SIG-M5 treated with dmso at 0.1 percent for 504 hours (cell line): ENCODE measurements at regions not wholly inside any gene's neighbourhood (a gene's known extent, or its start where the extent isn't known, plus 50 kb on each side); places are given as distances from the start of the nearest gene placed in this dataset.

Source experiments
- DNase-seq: peaks from one replicate; lab custom pipeline; 2025; ENCODE audit not compliant: unreplicated experiment; lab: John Stamatoyannopoulos, UW

- DNase-seq = no peak
Observed at GRCh38 chr4:24070117-24070516, 180.3 kb upstream of the PPARGC1A start.

- DNase-seq = no peak
Observed at GRCh38 chr4:24067367-24068193, 177.7 kb upstream of the PPARGC1A start.

GRCh38 chr4:24065974-24066373 lies 176.1 kb upstream of the PPARGC1A start:
- no peak for DNase-seq

- DNase-seq = no peak
Observed at GRCh38 chr4:24063731-24064130, 173.9 kb upstream of the PPARGC1A start.

GRCh38 chr4:24060932-24061331 lies 171.1 kb upstream of the PPARGC1A start:
- DNase-seq = no peak

GRCh38 chr4:24059839-24060238 lies 170.0 kb upstream of the PPARGC1A start:
- no peak for DNase-seq

GRCh38 chr4:24057915-24058559 lies 168.2 kb upstream of the PPARGC1A start:
- no peak for DNase-seq

GRCh38 chr4:24056289-24056688 lies 166.4 kb upstream of the PPARGC1A start:
- DNase-seq = no peak

GRCh38 chr4:24055623-24056022 lies 165.8 kb upstream of the PPARGC1A start:
- no peak for DNase-seq

- no peak for DNase-seq
Observed at GRCh38 chr4:24054910-24055309, 165.1 kb upstream of the PPARGC1A start.

GRCh38 chr4:24053934-24054333 lies 164.1 kb upstream of the PPARGC1A start:
- no peak for DNase-seq

- no peak for DNase-seq
Observed at GRCh38 chr4:24044610-24045589, 155.1 kb upstream of the PPARGC1A start.

- no peak for DNase-seq
Observed at GRCh38 chr4:24042094-24042493, 152.2 kb upstream of the PPARGC1A start.

- no peak for DNase-seq
Observed at GRCh38 chr4:24040811-24041210, 151.0 kb upstream of the PPARGC1A start.

- no peak for DNase-seq
Observed at GRCh38 chr4:24033626-24034025, 143.8 kb upstream of the PPARGC1A start.

- DNase-seq = no peak
Observed at GRCh38 chr4:24032371-24032989, 142.6 kb upstream of the PPARGC1A start.

GRCh38 chr4:24026596-24026995 lies 136.7 kb upstream of the PPARGC1A start:
- DNase-seq = no peak

- DNase-seq = no peak
Observed at GRCh38 chr4:24024605-24025004, 134.8 kb upstream of the PPARGC1A start.

- DNase-seq = no peak
Observed at GRCh38 chr4:24024157-24024556, 134.3 kb upstream of the PPARGC1A start.

- no peak for DNase-seq
Observed at GRCh38 chr4:24015782-24016181, 125.9 kb upstream of the PPARGC1A start.
